ENCODE measurements at regions not wholly inside any gene's neighbourhood (a gene's known extent, or its start where the extent isn't known, plus 50 kb on each side); places are given as distances from the start of the nearest gene placed in this dataset.
A peak's percentile ranks its signal among the peaks of the same experiment; 100 is the strongest.
"Not testable (repeated sequence)": the region's sequence is repeated elsewhere in the genome, so short reads cannot be mapped to it uniquely, and the experiment has no call there.

DNA sequence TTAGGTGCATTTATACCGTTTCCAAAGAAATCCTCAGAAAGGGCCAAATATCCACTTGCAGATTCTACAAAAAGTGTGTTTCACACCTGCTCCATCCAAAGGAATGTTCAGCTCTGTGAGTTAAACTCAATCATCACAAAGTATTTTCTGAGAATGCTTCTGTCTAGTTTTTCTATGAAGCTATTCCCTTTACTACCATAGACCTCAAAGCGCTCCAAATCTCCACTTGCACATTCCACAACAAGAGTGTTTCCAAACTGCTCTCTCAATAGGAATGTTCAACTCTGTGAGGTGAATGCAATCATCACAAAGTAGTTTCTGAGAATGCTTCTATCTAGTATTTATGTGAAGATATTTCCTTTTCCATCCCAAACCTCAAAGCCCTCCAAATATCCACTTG is 412.7 kb upstream of the WSB1 start:
- H3K27ac ChIP-seq (ENCODE audit: low read length); DNase-seq; H3K36me3 ChIP-seq (ENCODE audit: insufficient read depth, low read length); H3K9ac ChIP-seq (ENCODE audit: low read depth, low read length); H2AFZ ChIP-seq (ENCODE audit: low read depth, low read length); H4K20me1 ChIP-seq (ENCODE audit: insufficient read depth, low read length); H3K4me2 ChIP-seq (ENCODE audit: insufficient read depth, low read length); H3K4me1 ChIP-seq (ENCODE audit: insufficient read depth, low read length); H3K27me3 ChIP-seq (ENCODE audit: insufficient read depth, low read length, poor library complexity); H3K79me2 ChIP-seq (ENCODE audit: insufficient read depth, low read length); H3K4me3 ChIP-seq (ENCODE audit: low read depth in 1 of 2, low read length in 2 of 2): not testable (repeated sequence)
- peaks cover 25% of the 10 kb centered on the region for H3K9me3 ChIP-seq (ENCODE audit: insufficient read depth, low read length, severe bottlenecking)
- ATAC-seq (ENCODE audit: insufficient read depth, low read depth), result peak; percentile 23; the same call in 2 of the 3 replicates

DNA sequence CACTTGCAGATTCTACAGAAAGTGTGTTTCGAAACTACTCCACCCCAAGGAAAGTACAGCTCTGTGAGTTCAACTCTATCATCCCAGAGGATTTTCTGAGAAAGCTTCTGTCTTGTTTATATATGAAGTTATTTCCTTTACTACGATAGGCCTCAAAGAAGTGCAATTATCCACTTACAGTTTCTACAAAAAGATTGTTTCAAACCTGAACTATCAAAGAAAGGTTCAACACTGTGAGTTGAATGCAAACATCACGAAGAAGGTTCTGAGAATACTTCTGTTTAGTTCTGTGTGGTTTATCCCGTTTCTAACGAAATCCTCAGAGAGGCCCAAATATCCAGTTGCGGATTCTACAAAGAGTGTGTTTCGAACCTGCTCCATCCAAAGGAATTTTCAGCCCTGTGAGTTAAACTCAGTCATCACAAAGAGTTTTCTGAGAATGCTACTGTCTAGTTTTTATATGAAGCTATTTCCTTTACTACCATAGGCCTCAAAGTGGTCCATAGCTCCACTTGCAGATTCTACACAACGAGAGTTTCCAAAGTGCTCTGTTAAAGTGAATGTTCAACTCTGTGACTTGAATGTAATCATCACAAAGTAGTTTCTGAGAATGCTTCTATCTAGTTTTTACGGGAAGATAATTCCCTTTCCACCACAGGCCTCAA is 411.7 kb upstream of the WSB1 start:
- H3K27me3 ChIP-seq (ENCODE audit: insufficient read depth, low read length, poor library complexity); H3K27ac ChIP-seq (ENCODE audit: low read length); H2AFZ ChIP-seq (ENCODE audit: low read depth, low read length); H3K9ac ChIP-seq (ENCODE audit: low read depth, low read length); H3K4me3 ChIP-seq (ENCODE audit: low read depth in 1 of 2, low read length in 2 of 2); DNase-seq; H3K4me2 ChIP-seq (ENCODE audit: insufficient read depth, low read length); H3K36me3 ChIP-seq (ENCODE audit: insufficient read depth, low read length); H4K20me1 ChIP-seq (ENCODE audit: insufficient read depth, low read length); H3K79me2 ChIP-seq (ENCODE audit: insufficient read depth, low read length); H3K4me1 ChIP-seq (ENCODE audit: insufficient read depth, low read length): not testable (repeated sequence)
- peak; percentile 60 for ATAC-seq (ENCODE audit: insufficient read depth, low read depth)
- peaks cover 20% of the 10 kb centered on the region for H3K9me3 ChIP-seq (ENCODE audit: insufficient read depth, low read length, severe bottlenecking)

DNA sequence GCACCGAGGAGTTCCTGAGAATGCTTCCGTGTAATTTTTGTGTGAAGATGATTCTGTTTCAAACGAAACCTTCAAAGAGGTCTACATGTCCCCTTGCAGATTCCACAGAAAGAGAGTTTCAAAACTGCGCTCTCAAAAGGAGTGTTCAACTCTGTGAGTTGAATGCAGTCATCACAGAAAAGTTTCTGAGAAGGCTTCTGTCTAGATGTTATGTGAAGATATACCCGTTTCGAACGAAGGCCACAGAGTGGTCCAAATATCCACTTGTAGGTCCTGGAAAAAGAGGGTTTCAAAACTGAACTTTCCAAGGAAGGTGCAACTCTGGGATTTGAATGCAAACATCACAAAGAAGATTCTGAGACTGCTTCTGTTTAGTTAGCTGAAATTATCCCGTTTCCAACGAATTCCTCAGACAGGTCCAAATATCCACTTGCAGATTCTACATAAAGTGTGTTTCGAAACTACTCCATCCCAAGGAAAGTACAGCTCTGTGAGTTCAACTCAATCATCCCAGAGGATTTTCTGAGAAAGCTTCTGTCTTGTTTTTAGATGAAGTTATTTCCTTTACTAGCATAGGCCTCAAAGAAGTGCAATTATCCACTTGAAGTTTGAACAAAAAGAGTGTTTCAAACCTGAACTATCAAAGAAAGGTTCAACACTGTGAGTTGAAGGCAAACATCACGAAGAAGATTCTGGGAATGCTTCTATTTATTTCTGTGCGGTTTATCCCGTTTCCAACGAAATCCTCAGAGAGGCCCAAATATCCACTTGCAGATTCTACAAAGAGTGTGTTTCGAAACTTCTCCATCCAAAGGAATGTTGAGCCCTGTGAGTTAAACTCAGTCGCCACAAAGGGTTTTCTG is 409.8 kb upstream of the WSB1 start:
- not testable (repeated sequence) for H4K20me1 ChIP-seq (ENCODE audit: insufficient read depth, low read length); H3K9me3 ChIP-seq (ENCODE audit: insufficient read depth, low read length, severe bottlenecking); H3K4me2 ChIP-seq (ENCODE audit: insufficient read depth, low read length); H3K4me3 ChIP-seq (ENCODE audit: low read depth in 1 of 2, low read length in 2 of 2); DNase-seq; H3K27me3 ChIP-seq (ENCODE audit: insufficient read depth, low read length, poor library complexity); H3K79me2 ChIP-seq (ENCODE audit: insufficient read depth, low read length); H3K36me3 ChIP-seq (ENCODE audit: insufficient read depth, low read length); H2AFZ ChIP-seq (ENCODE audit: low read depth, low read length); H3K4me1 ChIP-seq (ENCODE audit: insufficient read depth, low read length); H3K27ac ChIP-seq (ENCODE audit: low read length); H3K9ac ChIP-seq (ENCODE audit: low read depth, low read length)
- peak; percentile 54 for ATAC-seq (ENCODE audit: insufficient read depth, low read depth)

DNA sequence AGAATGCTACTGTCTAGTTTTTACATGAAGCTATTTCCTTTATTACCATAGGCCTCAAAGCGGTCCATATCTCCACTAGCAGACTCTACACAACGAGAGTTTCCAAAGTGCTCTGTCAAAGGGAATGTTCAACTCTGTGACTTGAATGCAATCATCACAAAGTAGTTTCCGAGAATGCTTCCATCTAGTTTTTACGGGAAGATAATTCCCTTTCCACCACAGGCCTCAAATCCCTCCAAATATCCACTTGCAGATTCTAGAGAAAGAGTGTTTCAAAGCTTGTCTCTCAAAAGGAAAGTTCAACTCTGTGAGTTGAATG is 409.2 kb upstream of the WSB1 start:
- not testable (repeated sequence) for H3K36me3 ChIP-seq (ENCODE audit: insufficient read depth, low read length); H3K79me2 ChIP-seq (ENCODE audit: insufficient read depth, low read length); H3K4me1 ChIP-seq (ENCODE audit: insufficient read depth, low read length); H3K4me2 ChIP-seq (ENCODE audit: insufficient read depth, low read length); H4K20me1 ChIP-seq (ENCODE audit: insufficient read depth, low read length); H3K9ac ChIP-seq (ENCODE audit: low read depth, low read length); H2AFZ ChIP-seq (ENCODE audit: low read depth, low read length); DNase-seq; H3K9me3 ChIP-seq (ENCODE audit: insufficient read depth, low read length, severe bottlenecking); H3K27me3 ChIP-seq (ENCODE audit: insufficient read depth, low read length, poor library complexity); H3K27ac ChIP-seq (ENCODE audit: low read length); H3K4me3 ChIP-seq (ENCODE audit: low read depth in 1 of 2, low read length in 2 of 2)
- ATAC-seq (ENCODE audit: insufficient read depth, low read depth), result peak; percentile 35

DNA sequence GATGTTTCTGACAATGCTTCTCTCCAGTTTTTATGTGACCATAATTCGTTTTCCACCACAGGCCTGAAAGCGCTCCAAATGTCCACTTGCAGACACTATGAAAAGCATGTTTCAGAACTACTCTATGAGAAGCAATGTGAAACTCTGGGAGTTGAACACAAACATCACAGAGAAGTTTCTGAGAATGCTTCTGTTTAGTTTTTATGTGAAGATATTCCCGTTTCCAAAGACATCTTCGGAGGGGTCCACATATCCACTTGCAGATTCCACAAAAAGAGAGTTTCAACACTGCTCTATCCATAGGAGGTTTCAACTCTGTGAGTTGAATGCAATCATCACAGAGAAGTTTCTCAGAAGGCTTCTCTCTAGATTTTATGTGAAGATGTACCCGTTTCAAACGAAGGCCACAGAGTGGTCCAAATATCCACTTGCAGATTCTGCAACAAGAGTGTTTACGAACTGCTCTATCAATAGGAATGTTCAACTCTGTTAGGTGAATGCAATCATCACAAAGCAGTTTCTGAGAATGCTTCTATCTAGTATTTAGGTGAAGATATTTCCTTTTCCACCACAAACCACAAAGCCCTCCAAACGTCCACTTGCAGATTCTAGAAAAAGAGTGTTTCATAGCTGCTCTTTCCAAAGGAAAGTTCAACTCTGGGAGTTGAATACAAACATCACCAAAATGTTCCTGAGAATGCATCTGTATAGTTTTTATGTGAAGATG is 408.5 kb upstream of the WSB1 start:
- H3K27me3 ChIP-seq (ENCODE audit: insufficient read depth, low read length, poor library complexity); H2AFZ ChIP-seq (ENCODE audit: low read depth, low read length); H3K27ac ChIP-seq (ENCODE audit: low read length); H4K20me1 ChIP-seq (ENCODE audit: insufficient read depth, low read length); H3K9me3 ChIP-seq (ENCODE audit: insufficient read depth, low read length, severe bottlenecking); ATAC-seq (ENCODE audit: insufficient read depth, low read depth); H3K79me2 ChIP-seq (ENCODE audit: insufficient read depth, low read length); H3K36me3 ChIP-seq (ENCODE audit: insufficient read depth, low read length); H3K9ac ChIP-seq (ENCODE audit: low read depth, low read length); H3K4me2 ChIP-seq (ENCODE audit: insufficient read depth, low read length); H3K4me3 ChIP-seq (ENCODE audit: low read depth in 1 of 2, low read length in 2 of 2); H3K4me1 ChIP-seq (ENCODE audit: insufficient read depth, low read length): not testable (repeated sequence)
- peak; percentile 43 for DNase-seq

All from DND-41 (cell line).